Smooth muscle cell (in vitro differentiated cells): ENCODE measurements at regions not wholly inside any gene's neighbourhood (a gene's known extent, or its start where the extent isn't known, plus 50 kb on each side); places are given as distances from the start of the nearest gene placed in this dataset.
A peak's percentile ranks its signal among the peaks of the same experiment; 100 is the strongest.

Experiments used
- DNase-seq: peaks from one replicate; lab custom pipeline; 2025; ENCODE audit not compliant: unreplicated experiment; lab: John Stamatoyannopoulos, UW
- H2AFZ ChIP-seq: fragments of 200-600 bp; sonication (generic); 2 replicates; pipeline ENCODE4 v1.6.0; 2016; ENCODE audit warnings: antibody characterized with exemption, low read depth, mild to moderate bottlenecking
- H3F3A ChIP-seq: fragments of 200-600 bp; sonication (generic); 2 replicates; pipeline ENCODE4 v1.6.0; 2017; ENCODE audit warnings: antibody characterized with exemption, low read depth
- H3K27ac ChIP-seq: fragments of 200-600 bp; sonication (generic); 2 replicates; pipeline ENCODE4 v1.5.1; 2016; ENCODE audit warnings: low read depth, mild to moderate bottlenecking
- H3K27me3 ChIP-seq: fragments of 200-600 bp; sonication (generic); 2 replicates; pipeline ENCODE4 v1.6.1; 2016; ENCODE audit warnings: low read depth, mild to moderate bottlenecking
- H3K36me3 ChIP-seq: fragments of 200-600 bp; sonication (generic); 2 replicates; pipeline ENCODE4 v1.5.1; 2016; ENCODE audit warnings: low read depth
- H3K4me1 ChIP-seq: fragments of 200-600 bp; sonication (generic); 2 replicates; pipeline ENCODE4 v1.5.1; 2016; ENCODE audit warnings: low read depth
- H3K4me2 ChIP-seq: fragments of 200-600 bp; sonication (generic); 2 replicates; pipeline ENCODE4 v1.6.0; 2016; ENCODE audit warnings: mild to moderate bottlenecking
- H3K4me3 ChIP-seq: fragments of 200-600 bp; sonication (generic); 2 replicates; pipeline ENCODE4 v1.5.1; 2016; ENCODE audit warnings: mild to moderate bottlenecking
- H3K79me2 ChIP-seq: fragments of 200-600 bp; sonication (generic); 2 replicates; pipeline ENCODE4 v1.6.0; 2016; ENCODE audit warnings: low read depth, mild to moderate bottlenecking
- H3K9ac ChIP-seq: fragments of 200-600 bp; sonication (generic); 2 replicates; pipeline ENCODE4 v1.6.0; 2016; ENCODE audit warnings: low read depth
- H3K9me3 ChIP-seq: fragments of 200-600 bp; sonication (generic); replicated peaks from 2 replicates; pipeline ENCODE4 v1.5.1; 2016; ENCODE audit warnings: low read depth
- H4K20me1 ChIP-seq: fragments of 200-600 bp; sonication (generic); 2 replicates; pipeline ENCODE4 v1.6.0; 2016; ENCODE audit warnings: low read depth
- WGBS: methylation state at CpG from one replicate; pipeline ENCODE4 v1.1.7; 2016; ENCODE audit warnings: low lambda C conversion rate; 5-methylcytosine and 5-hydroxymethylcytosine counted together
- TF ChIP-seq, protein P1 (sequence below): fragments of 200-600 bp; sonication (generic); IDR thresholded peaks from 2 replicates; pipeline ENCODE4 v1.5.1; 2017; ENCODE audit warnings: borderline replicate concordance, mild to moderate bottlenecking, antibody characterized with exemption; ENCODE audit not compliant: insufficient read depth, poor library complexity, severe bottlenecking

DNA sequence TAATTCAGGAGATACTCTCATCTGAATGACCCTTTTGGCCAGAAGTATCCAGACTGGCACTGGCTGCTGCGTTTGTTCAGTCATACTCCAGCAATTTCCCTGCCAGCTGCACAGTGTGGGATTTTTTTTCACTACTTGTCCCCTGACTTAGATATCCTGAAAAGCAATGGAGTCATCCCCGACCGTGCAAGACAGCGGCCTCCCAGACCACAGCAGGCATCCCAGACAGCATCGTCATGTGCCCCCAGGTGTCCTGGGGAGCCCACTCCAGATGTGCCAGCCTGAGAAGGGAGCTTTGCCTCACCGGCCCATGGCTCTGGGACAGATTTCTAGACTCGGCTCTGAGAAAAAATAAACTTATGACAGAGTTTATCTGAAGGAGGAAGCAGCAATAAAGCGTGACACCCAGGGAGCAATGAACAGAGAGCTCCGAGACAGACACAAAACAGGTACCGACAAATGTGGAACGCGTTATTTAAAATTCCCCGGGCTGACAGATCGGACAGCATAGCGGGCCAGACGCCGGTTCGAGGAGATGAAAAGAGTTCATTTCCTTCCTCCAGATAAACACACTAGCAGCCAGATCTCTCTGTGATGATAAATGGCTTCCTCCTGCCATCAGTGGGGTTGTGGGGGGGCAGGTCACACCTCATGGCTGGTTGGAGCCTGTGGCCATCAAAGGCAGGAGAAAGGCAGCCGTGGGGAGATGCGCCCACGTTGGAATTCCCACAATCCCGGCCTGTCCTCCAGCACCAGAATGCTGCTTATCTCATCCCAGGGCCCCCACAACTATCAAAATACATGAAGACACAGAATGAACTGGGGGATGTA, 106.4 kb upstream of the FGF3 start:
- Histone ChIP-seq H3K79me2 (no peaks in the 10 kb centered on the region), H3K4me1 (no peaks in the 10 kb centered on the region), H3K9me3 (no peaks in the 10 kb centered on the region), H3K27me3 (no peaks in the 10 kb centered on the region), H3K27ac (peak overlapping the region; percentile 86), H3F3A (no peaks in the 10 kb centered on the region), H4K20me1 (no peaks in the 10 kb centered on the region), H3K4me3 (no peak overlapping the region), H3K9ac (peak overlapping the region; percentile 55), H2AFZ (peak overlapping the region; percentile 52), H3K4me2 (peak overlapping the region; percentile 64), H3K36me3 (no peaks in the 10 kb centered on the region)
- 21% methylated on average over 22 of the region's 22 CpGs for WGBS
- TF ChIP-seq, protein P1, sequence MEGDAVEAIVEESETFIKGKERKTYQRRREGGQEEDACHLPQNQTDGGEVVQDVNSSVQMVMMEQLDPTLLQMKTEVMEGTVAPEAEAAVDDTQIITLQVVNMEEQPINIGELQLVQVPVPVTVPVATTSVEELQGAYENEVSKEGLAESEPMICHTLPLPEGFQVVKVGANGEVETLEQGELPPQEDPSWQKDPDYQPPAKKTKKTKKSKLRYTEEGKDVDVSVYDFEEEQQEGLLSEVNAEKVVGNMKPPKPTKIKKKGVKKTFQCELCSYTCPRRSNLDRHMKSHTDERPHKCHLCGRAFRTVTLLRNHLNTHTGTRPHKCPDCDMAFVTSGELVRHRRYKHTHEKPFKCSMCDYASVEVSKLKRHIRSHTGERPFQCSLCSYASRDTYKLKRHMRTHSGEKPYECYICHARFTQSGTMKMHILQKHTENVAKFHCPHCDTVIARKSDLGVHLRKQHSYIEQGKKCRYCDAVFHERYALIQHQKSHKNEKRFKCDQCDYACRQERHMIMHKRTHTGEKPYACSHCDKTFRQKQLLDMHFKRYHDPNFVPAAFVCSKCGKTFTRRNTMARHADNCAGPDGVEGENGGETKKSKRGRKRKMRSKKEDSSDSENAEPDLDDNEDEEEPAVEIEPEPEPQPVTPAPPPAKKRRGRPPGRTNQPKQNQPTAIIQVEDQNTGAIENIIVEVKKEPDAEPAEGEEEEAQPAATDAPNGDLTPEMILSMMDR, result no peak
- no peak for DNase-seq

DNA sequence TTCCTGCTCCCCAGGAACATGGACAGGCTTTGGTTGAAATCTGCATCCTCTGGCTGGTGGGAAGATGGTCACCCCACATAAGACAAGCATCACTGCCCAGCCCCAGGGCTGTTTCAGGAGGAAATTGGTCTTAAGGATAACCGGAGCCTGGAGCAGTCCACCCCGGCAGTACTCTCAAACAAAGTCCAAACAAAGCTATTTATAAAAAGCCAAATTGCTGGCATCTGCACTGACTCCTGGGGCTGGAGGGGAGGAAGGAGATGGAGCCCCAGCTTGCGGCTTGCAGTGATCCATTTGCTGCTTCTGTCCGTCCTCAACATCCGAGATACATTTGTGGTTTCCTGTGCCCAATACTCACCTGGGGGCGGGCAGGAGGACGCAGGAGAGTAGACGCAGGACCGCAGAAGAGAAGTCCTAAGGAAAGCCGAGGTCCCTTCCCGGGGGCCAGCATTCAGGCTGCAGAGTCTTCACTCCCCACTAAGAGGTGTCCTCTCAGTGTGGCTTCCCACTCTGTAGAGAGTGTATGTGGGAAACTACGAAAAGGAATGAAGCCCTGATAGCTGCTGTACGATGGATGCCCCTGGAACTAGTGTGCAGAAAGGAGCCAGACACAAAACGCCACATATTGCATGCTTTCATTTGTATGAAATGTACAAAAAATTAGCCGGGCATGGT, 107.3 kb upstream of the FGF3 start:
- H3K27me3 ChIP-seq, result no peaks in the 10 kb centered on the region

DNA sequence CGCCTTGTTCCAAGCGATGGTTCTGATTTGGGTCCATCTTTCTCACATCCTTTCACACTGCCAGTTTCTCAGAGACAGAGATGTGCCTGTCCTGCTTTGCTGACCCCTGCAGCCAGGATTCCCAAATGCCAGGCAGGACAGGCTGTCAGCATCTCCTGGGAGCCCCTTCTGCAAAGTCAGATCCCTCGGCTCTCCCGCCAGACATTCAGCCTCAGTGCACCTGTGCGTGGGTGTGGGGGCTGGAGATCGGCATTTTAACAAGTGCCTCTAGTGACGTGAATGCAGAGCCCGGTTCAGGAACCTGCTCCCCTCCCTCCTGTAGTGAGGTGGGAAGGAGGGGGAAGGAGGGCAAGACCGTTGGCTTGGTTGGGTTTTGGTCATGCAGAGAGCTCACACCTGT, 108.9 kb upstream of the FGF3 start:
- TF ChIP-seq, protein P1, result no peak
- Histone ChIP-seq H3K36me3 (no peaks in the 10 kb centered on the region), H3K9ac (no peak overlapping the region), H3K9me3 (no peaks in the 10 kb centered on the region), H3K4me3 (no peak overlapping the region), H3K27ac (no peak overlapping the region), H3F3A (peaks cover 8% of the 10 kb centered on the region), H3K4me2 (no peak overlapping the region), H3K79me2 (no peaks in the 10 kb centered on the region), H2AFZ (no peak overlapping the region), H3K27me3 (no peaks in the 10 kb centered on the region), H4K20me1 (no peaks in the 10 kb centered on the region), H3K4me1 (peaks cover 10% of the 10 kb centered on the region)
- 86% methylated on average over 9 of the region's 9 CpGs for WGBS
- DNase-seq, result no peak

More for the DNA sequence above, 107.3 kb upstream of the FGF3 start:
- H4K20me1 ChIP-seq, result no peaks in the 10 kb centered on the region
- DNase-seq, result no peak
- H3K27ac ChIP-seq, result peak overlapping the region; percentile 86
- TF ChIP-seq, protein P1, result no peak
- no peaks in the 10 kb centered on the region for H3K4me1 ChIP-seq
- no peaks in the 10 kb centered on the region for H3K9me3 ChIP-seq
- H2AFZ ChIP-seq, result no peak overlapping the region
- no peaks in the 10 kb centered on the region for H3K79me2 ChIP-seq
- peak overlapping the region; percentile 55 for H3K9ac ChIP-seq
- H3K4me2 ChIP-seq, result peak overlapping the region; percentile 64
- H3K4me3 ChIP-seq, result no peak overlapping the region
- H3F3A ChIP-seq, result no peaks in the 10 kb centered on the region
- WGBS, result 43% methylated on average over 15 of the region's 15 CpGs
- H3K36me3 ChIP-seq, result no peaks in the 10 kb centered on the region
